Globus pallidus (tissue), 1 donor: ENCODE measurements at regions not wholly inside any gene's neighbourhood (a gene's known extent, or its start where the extent isn't known, plus 50 kb on each side); places are given as distances from the start of the nearest gene placed in this dataset.
"Not testable (repeated sequence)": the region's sequence is repeated elsewhere in the genome, so short reads cannot be mapped to it uniquely, and the experiment has no call there.

Experiments used
- DNase-seq: peaks from one replicate; pipeline ENCODE4 v3.0.0-alpha.2; 2015; ENCODE audit warnings: low spot score

DNA sequence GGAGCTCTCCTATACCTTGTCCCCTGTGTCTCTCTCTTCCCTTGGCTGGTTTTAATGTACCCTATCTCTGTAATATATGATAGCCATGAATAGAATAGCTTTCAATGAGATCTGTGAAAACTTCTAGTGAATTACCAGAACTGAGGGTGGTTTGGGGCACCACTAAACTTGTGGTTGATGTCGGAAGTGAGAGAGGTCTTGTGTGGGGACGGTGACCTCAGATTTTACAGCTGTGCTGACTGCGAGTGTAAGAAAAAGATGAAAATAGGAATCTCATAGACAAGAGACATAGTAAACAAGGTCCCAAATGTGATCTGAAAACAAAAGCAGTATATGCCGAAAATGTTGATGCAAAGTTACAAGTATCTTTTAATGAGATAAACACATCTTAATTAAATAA lies 332.0 kb upstream of the SPHKAP start:
- DNase-seq: not testable (repeated sequence)

DNA sequence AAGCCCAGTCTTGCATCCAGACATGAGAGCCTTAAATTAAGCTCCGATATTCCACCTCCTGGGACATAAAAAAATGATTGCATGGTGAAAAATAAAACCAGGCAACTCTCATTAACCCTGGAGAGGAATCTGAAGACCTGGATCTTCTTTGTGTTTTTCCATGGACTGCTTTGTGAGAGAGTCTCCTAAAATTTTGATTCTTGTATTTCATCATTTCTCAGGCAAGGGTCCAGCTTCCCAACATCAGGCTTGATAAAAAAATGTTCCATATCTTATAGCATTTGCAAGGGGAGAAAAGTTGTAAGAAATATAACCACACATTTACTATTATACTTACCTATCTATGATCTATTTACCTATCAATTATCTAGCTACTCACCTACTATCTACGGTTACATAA lies 327.5 kb upstream of the SPHKAP start:
- DNase-seq: no peak

DNA sequence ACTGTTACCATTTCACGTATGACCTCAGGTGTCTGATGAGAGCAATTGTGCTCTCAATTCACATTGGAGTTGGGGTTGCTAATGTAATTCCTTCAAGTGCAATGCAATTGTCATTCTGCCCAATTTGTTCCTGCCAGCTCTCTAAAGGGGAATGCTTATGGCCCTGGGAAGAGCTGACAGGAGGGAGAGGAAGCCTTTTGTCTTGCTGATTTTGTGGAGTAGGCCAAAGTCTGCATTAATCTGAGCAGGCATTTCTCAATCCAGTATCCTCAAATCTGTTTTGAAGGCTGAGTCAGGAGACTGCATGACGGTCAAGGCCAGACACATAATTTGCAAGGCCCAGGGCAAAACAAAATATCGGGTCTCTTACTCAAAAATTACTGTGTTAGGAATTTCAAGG lies 326.4 kb upstream of the SPHKAP start:
- no peak for DNase-seq

DNA sequence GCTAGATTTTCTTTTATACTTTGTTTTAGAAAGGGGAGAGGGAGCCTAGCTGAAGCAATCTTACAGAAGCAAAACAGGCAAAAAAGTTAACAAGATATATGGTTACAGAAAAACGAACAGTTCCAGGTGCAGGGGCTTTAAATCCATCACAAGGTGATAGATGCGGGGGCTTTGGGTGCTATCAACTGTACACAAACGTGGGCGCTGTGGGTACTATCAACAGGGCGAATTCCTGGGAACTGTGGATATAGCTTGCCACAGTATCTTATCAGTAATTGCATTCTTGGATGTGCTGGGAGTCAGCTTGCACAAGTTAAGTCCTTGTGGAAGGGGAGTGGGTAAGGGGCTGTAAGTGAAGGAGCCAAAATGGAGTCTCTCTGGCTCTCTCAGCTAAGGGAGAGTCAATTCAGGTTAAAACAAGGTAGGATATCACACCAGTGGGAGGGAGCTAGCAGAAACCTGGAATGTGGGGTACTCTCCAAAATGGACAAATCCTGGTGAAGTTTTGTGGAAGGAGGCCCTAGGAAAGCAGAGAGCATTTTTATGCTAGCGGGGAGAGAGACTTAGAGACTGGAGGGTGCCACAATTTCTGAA lies 325.8 kb upstream of the SPHKAP start:
- DNase-seq: no peak

DNA sequence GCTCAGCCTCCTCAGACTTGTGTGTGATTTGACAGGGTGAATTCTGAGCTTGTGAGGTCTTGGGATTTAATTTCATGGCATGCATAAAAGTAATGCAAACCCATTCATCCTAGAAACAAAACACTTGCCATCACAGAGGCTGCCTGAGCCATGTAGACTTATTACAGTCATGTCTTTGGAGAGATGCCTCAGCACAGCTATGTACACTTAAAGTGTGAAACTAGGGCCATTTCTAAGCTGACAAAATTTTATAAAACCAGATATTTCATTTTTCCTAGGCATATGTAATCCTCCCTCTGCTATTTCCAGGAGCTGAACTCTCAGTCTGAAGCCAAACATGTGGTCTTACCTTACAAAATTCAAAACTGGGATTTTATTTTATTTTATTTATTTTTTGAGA lies 322.2 kb upstream of the SPHKAP start:
- no peak for DNase-seq

DNA sequence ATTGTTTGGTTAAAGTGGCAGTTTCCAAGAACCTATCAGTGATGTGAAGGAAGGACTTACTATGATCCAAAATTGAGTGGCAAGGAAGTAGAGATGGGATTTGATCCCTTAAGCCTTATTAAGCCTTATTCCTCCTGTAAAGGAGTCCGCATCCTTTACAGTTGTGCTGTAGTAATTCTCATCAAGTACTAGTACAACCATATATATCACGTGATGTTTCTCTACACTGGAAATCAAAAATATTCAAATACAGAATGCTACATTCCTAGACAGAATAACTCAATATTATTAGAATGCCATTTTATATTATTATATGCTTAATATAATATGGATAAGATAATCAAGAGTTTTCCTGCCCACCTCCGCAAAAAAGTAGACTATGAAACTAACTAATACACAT lies 312.4 kb upstream of the SPHKAP start:
- no peak for DNase-seq

DNA sequence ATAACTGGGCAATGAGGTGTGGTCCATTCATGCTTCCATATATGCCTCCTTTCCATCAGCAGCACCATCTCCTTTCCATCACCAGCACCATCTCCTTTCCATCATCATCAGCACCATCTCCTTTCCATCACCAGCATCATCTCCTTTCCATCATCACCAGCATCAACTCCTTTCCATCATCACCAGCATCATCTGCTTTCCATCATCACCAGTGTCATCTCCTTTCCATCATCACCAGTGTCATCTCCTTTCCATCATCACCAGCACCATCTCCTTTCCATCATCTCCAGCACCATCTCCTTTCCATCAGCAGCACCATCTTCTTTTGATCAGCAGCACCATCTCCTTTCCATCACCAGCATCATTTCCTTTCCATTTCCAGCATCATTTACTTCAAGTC lies 297.5 kb upstream of the SPHKAP start:
- DNase-seq: no peak

DNA sequence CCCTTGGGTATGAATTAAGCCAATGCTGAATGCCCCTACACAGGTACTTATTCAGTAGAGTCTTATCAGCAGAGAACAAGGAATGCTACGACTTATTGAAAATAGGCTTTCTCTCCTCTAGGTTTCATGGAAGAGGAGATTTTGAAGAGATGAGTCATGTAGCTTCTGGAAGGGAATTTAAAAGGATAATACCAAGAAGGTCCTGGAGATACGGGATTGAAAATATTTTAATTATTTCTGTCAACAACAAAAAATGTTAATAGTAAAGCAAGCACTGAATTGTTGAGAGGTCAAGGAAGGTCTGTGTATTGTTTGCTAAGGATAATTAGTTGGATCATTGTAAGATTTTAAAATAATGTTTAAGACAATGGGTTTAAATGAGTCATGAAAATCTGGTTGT lies 293.0 kb upstream of the SPHKAP start:
- DNase-seq: no peak

DNA sequence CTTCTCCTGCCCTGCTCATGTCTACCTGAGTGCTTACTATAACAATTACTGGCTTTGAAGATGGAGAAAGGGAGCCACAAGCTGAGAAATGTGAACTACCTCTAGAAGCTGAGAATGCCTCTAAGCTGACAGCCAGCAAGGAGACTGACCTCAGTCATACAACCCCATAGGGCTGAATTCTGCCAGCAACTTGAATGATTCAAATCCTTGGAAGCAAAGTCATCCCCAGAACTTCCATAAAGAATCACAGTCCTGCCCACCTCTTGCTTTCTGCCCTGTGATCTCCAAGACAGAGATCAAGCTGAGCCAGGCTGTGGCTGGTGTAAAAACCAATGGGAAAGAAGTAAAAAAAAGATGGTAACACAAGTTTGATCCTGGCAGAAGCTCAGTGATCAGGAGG lies 288.2 kb upstream of the SPHKAP start:
- DNase-seq: no peak

DNA sequence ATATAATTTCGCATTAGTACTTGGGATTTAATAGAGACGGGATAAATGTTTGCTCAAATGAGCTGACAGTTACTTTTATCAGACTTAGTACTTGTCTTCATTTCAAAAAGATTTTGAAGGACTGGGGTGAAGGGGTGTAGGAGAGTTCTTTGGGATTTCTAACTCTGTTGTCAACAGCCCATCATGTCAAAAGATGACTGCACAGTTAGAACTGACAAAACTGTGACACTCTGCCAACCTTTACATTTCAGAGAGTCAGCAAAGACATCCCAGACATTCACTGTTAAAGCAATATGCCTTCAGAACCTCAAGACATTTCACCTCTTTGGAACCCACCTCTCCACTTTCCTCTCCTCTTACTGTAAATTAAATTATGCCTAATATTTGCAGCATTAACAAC lies 285.4 kb upstream of the SPHKAP start:
- DNase-seq: no peak

DNA sequence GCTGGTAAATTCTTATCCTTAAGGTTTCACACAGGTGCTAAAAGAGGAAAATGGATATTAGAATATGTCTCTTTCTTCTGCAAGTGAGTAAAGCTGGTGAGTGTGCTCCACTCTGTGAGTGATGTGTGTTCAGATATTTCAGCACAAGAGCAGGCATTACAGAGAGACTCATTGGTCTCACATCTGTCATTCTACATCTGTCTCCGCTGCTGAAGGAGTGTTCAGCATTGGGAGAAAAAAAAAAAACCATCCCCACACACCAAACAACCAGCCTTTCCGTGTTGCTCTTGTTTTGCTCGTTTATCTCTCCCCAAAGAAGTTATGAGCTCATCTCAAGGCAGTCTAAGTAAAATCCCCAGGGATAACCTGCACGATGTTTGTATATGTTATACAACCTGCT lies 283.9 kb upstream of the SPHKAP start:
- no peak for DNase-seq

DNA sequence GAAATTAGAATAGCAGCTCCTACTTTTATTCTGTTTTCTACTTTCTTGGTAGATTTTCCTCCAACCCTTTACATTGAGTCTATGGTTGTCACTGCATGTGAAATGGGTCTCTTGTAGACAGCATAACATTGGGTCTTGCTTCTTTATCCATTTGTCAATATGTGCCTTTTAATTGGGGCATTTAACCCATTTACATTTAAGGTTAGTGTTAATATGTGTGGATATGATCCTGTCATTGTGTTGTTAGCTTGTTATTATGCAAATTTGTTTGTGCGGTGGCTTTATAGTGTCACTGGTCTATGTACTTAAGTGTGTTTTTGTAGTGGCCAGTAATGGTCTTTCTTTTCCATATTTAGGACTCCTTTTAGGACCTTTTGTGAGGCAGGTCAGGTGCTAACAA lies 276.9 kb upstream of the SPHKAP start:
- DNase-seq: no peak

DNA sequence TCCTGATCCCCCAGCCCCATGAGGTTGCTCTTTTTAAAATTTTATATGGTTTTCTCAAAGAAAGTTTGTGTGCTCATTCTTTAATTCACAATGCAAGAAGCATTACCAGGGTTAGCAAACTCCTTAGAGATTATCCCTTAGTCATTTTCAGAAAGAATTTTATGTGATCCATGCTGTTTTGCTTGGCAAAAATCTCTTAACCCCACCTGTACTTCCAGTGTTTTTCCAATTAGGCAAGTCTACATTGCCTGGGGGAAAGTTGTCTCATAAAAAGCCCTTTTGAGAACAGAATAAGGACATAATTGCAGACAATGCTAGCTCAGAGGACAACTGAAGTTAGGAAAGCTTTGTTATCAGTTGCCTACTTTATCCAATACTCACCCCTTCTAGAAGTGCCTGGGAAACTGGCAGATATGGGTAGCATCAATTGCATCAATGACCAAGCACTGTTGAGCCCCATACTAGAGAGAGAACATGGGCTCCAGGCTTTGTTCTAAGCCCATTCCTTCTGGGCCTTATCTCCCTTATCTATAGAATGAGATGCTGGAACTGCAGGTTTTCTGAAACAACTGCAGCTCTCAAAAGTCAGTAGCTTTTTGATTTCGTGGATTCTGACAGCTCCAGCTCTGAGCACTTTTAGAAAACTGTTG lies 265.9 kb upstream of the SPHKAP start:
- no peak for DNase-seq

DNA sequence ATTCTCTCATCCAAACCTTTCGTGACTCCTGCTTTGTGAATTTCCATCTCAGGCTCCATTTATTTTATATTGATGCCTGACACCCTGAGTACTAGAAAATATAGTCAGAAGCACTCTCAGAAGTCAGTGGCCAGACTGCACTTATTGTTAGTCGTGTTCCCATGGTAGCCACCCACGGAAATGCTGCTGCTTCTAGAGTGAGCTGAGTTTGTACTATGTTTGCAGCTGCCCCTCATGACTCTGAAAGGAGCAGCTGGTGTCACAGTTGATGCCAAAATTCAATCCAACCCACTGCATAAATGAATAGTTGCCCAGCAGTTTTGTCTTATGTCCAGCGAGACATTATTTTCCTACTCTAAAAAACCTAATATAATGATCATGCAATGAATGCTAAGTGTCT lies 265.2 kb upstream of the SPHKAP start:
- peak; percentile 35 for DNase-seq

DNA sequence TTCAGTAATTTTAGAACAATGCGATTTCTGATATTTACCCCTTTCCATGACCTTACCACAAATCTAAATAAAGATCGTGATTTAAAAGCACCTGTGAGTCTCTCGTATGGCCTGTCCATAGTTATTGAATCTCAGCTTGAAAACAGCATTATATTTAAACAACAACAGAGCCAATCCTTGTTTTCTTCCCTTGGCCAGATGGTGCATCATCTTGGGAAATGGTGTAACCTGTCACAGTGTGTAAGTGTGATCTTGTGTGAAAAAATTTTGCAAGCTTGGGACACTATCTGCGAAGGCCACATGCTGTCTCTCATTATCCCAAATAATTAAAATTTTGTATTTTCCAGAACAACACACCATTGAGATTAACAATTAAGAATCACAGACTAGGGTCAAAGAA lies 262.7 kb upstream of the SPHKAP start:
- DNase-seq: no peak

DNA sequence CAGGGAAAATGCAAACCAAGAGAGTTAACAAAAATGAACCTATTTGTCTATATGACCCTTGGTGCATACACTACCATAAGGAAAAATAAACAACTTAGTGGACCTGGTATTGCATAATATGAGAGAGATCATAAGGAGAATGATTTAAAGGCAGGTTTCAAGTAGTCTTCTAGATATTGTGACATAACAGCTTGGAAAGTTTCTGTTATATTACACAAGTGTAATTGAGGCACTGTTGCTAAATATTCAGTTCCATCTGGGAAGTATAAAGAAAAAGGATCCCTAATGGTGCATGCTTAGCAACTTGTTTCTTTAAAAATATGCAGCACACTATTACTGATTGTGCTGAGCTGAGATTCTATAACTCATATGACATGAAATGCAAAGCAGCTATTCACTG lies 252.2 kb upstream of the SPHKAP start:
- no peak for DNase-seq

DNA sequence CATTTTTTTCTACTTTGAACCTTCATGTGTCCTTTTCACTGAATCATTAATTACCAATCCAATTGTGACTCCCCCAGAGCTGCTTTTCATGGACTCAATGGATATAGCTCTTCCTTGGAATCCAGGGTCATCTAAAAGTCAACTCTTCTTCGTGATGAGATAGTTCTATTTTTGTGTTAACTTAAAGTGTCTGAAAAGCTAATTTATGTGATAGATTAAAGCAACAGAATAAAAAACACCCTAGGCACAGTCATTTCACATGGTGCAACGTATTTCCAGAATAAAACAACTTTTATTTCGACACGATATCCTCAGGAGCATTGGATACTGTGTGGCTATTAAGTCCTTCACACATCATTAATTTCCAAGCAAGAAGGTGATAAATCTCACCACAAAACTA lies 250.6 kb upstream of the SPHKAP start:
- no peak for DNase-seq

DNA sequence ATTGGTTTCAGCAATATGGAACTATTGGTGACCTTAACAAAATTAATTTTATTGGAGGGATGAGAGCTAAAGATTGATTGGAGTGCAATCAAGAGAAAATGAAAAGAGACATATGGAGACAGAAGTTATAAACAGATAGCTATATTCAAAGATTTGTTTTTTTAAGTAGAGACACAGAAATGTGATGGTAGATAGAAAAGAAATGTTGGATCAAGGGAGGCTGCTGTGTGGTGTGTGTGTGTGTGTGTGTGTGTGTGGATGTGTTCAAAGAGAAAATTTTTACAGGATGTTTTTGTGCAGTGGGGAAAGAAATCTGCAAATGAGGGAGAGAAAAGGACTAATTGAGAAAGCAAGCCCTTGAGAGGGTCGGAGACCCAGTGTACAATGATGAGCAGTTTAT lies 249.5 kb upstream of the SPHKAP start:
- no peak for DNase-seq

DNA sequence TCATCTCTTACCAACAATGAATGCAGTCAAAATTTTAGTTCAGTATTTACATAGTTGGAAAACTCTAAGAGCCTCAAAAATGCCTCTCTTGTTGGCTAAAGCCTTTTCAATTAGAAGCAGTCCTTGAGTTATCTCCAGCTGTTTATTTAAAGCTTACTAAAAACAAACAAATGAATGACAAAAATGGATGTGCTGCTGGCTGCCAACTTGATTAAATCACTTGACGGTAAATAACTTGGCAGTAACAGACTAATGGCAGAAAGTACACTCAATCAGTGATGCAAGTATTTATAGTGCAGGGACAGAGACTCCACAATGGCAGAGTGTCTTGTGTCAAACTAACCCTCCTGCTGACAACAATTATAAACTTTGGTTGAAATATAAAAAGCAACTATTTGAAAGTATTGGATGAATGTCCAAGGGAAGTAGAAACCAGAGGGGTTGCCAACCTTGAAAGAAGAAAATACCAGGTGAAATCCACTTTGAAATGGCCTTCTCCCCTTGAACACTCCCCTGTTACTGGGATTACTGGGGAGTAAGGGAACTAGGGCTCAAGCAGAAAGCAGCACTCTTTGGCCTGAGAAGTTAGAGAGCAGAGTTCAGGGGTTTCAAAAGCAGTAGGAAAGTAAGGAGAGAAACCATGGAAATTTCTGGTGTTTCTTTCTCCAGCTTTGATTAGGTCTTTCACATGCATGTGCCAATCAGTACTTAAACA lies 245.2 kb upstream of the SPHKAP start:
- DNase-seq: no peak

DNA sequence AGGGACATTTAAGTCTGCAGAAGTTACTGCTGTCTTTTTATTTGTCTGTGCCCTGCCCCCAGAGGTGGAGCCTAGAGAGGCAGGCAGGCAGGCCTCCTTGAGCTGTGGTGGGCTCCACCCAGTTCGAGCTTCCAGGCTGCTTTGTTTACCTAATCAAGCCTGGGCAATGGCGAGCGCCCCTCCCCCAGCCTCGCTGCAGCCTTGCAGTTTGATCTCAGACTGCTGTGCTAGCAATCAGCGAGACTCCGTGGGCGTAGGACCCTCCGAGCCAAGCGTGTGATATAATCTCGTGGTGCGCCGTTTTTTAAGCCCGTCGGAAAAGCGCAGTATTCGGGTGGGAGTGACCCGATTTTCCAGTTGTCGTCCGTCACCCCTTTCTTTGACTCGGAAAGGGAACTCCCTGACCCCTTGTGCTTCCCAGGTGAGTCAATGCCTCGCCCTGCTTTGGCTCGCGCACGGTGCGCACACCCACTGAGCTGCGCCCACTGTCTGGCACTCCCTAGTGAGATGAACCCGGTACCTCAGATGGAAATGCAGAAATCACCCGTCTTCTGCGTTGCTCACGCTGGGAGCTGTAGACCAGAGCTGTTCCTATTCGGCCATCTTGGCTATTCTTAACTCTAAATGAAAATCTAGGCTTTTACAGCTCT lies 244.0 kb upstream of the SPHKAP start:
- not testable (repeated sequence) for DNase-seq

DNA sequence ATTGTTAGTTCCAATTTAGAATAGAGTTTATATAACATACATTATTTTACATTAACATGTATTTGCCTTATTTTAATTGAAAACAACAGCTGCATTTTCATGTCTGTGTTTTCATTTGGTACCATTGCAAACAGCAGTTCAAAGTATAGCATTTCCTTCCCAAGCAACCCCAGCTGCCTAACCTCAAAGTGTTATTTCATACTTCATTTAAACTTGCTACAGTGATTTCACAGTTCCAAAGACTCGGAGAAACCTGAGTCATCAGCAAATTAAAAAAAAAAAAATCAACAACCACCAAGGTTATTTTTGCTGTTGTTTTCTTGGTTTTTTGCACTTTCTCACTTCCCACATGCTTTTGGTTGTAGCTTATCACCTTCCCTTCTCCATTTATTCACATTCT lies 236.5 kb upstream of the SPHKAP start:
- no peak for DNase-seq

DNA sequence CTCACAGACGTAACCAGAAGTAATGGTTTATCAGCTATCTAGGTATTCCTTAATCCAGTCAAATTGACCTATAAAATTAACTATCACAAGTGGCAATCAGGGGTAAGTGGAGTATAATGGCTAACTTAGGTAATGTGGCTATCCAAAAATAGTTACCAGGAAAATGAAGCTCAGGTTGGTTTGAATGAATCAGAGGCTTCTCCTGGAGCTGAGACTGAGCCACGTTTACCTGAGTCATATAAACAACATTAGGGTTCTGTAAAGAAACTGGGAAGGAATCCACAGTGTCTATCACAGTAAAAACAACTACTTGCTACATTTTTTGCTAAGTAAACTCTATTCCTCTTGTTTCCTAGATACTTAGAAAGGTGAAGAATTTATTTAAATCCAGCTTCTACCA lies 236.0 kb upstream of the SPHKAP start:
- no peak for DNase-seq

DNA sequence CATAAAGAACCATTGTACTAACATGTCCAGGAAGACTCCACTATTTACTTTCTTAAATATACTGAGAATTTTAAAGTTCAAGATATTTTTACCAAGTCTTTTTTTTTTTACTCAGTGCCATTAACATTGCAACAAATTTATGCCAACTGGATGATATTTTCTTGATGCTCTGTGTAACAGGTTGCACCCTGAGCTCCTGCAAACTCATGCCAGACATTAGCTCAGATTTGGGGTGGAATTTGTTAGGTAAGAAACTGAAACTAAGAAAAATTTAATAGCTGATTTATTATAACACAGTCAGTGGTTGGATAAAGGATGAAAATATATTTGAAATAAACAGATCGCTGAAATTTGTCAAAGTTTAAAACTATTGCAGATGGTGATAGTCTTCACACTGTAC lies 228.6 kb upstream of the SPHKAP start:
- DNase-seq: no peak
